Stimulated activated CD4-positive, alpha-beta T cell treated with anti-CD3 and anti-CD28 coated beads, Interleukin-1b, Interleukin-23, amount 100 ng/mL, for 4 hours (primary cell): ENCODE measurements at regions not wholly inside any gene's neighbourhood (a gene's known extent, or its start where the extent isn't known, plus 50 kb on each side); places are given as distances from the start of the nearest gene placed in this dataset.

Source experiments
- DNase-seq, 2 donors: peaks; one replicate each; pipeline ENCODE4 v3.0.0-alpha.2; 2020; ENCODE audit warnings: low read depth in 2 of 2

DNA sequence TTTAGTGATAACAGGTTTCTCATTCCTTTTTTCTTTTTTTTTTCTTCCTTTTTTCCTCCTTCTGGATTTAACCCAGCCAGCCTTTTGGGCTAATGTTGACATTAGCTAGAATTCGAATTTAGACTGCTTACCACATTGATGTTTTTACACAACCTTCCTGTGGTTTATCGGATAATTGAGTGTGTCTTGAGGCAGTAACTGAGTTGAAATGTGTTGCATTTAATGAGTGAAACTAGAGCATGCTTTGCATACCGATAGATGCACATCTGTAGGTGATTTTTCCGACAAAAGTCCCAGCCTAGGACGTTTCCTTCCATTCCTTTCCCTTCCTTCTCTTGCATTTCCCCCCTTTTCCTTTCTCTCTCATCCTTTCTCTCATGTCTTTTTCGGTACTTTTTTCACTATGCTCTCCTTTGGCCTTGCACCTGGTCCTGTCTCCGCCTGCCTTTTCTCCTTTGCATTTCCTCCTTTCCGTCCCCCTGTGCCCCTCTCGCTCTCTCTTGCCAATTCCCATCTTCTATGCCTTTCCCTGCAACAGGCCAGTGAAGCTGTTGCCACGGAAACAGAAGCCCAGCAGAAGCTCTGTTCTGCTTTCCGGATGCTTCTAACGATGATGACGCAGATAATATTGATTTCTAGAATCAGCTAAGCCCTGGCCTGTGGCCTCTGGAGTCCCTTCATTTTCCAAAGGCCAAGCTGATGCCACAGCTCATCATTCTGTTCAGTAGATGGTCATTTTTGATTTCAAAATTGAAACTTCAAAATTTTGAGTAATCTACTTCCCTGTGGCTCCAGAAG is 76.1 kb downstream of the SLC25A47 start:
- DNase-seq, result no peak

GRCh38 chr14:100400115-100400514 is 77.0 kb downstream of the SLC25A47 start:
- DNase-seq, result no peak

DNA sequence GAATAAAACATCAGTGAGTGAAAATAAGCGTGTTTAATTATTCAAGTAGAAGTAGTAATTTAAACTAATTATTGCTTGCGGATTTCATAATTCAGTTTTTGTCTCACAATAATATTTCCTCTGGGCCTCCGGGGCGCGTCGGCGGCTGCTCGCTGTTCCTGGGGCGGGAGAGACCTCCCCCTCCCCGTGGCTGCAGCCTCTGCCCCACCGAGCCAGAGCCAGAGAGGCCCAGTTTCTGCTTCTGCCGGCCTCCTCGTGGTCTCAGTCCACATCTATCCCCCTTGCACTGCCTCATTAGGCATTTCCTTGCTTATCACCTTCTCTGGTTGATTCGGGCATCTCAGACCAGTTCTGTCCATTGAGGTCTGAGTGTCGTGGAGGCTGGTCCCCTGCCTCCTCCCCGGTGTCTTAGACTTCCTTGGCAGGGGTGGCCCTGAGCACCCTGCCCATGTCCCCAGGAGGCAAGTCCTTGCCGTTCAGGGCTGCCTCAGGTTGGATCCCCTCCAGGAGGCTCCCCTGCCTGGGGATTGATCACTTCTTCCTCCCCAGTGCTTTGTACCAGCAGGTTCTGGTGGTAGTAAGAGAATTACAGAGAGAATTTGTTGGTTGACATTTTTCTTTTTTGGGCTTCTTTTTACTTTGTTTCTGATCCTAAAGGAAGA is 78.0 kb downstream of the SLC25A47 start:
- no peak for DNase-seq

- no peak for DNase-seq
These were observed 78.7 kb downstream of the SLC25A47 start for GRCh38 chr14:100401792-100402191.

- no peak for DNase-seq
These were observed 79.5 kb downstream of the SLC25A47 start for GRCh38 chr14:100402631-100403030.

DNA sequence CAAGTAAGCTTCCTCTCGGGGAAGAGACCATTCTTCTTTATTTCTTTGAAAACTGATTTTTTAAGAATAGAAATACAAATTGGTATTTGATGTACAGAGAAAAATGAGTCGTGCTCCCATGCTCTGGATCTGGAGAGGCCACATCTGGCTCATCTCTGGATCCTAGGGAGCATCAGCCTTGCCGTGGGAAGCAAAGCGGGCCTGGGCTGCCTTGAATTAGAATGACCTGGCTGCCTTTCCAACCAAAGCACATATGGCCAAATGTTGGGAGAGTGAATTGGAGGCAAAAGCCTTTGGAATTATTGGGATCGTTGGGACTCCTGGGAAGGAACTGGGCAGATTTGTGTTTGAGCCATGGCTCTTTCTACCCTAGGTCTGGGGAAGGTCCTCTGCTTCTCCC is 80.0 kb downstream of the SLC25A47 start:
- no peak for DNase-seq

- DNase-seq, result no peak
These were observed 80.7 kb downstream of the SLC25A47 start for GRCh38 chr14:100403802-100404365.

- DNase-seq, result no peak
These were observed 81.3 kb downstream of the SLC25A47 start for GRCh38 chr14:100404419-100404818.

GRCh38 chr14:100405760-100406455 is 82.8 kb downstream of the SLC25A47 start:
- DNase-seq, result no peak

DNA sequence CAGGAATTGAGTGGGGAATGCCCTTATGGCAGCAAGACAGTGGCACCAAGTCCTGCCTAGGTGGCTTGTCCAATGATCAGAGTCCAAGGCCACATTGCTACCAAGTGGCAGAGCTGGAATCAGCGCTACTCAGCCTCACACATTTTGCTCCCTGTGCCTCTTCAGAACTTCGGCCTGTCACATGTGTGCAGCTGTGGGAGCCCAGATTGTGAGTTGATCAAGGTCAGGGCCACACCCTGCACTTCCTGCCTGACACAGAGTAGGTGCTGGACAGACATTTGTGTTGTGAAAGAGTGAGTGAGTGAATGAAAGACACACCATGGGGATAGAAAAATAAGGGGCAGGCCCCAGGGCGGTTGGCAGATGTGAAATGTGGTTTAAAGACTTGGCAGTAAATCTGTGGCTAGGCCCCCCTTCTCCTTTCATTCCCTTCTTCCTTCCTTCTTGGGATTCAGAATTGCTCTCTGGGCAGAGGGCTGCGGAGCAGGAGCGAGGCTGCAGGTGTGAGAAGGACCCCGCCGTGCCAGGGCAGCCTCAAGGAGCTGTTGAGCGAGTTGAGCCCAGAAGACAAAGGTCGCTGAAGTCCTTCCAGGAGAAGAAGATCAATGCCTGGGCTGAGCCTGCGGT is 83.5 kb downstream of the SLC25A47 start:
- no peak for DNase-seq

DNA sequence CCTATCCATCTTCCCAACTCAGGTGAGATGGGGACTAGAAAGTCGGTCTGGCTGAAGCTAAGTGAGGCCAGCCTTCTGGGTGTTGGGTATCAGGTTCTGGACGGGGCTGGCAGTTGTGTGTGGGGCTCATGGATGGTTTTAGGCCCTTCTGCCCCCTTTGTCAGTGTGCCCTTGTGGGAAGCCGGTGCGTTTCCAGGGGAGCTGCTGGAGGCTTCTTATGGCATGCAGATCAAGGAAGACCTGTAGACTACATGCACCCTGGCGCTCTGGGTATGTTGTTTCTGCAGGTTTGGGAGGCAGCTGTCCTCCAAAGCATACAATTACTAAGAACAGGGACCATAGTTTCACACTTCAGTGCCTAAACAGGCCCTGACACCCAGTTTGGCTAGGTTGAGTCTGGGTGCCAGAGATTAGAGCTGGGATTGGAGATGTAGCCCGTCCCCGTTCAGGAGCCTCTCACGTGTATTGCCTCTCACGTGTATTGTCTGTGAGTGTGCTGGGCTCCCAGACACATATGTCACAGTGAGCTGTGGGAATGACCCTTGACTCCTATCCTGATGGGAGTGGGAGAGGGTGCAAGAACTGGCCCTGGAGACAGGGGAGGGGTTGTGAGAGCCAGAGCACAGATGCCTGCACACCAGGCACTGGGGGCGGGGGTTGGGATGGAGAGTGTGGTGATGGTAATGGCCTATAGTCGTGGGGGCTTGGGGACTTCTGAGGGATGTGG is 84.4 kb downstream of the SLC25A47 start:
- DNase-seq, result no peak

- DNase-seq, result no peak
These were observed 85.3 kb downstream of the SLC25A47 start for GRCh38 chr14:100408350-100409002.

- no peak for DNase-seq
These were observed 85.8 kb downstream of the SLC25A47 start for GRCh38 chr14:100409003-100409360.

DNA sequence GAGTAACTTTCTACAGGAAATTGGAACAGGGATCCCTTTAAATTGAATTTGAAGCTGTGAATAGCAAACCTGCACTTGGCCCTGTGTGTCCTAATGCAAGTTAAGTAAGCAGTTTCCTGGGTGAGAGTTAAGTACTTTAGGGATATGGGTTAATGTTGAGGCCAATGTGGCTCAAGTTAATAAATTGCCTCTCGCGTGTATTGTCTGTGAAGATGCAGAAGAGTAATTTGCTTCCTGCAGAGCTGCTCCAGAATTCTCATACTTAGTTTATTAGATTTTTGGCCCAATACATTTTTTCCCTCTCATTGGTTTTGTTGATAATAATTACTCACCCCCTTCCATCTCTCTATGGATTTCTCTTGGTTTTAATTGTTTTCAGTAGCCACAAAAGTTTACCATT is 86.5 kb downstream of the SLC25A47 start:
- DNase-seq, result no peak

DNA sequence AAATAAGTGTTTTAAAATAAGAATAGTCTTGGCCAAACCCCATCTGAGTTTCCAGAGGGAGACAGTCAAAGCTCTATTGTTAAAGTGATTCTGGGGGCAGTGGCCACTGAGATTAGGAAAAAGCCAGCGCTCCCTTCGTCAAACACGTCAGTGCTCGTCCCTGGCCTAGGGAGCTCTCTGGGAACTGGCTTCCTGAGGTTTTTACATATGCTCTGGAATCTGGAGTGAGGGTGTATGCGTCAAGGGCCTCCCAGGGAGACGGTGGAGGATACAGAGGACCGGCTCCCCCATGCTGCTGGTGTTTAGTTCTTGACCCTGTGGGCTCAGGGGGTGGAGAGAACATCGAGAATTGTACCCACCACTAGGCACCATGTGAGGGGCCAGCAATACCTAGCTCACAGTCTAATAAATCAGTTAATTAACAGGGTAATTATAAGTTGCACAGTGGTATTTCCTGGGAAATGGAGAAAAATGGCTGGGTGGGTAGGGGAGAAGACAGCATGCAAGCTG is 87.0 kb downstream of the SLC25A47 start:
- no peak for DNase-seq

GRCh38 chr14:100413699-100414098 is 90.6 kb downstream of the SLC25A47 start:
- no peak for DNase-seq

- no peak for DNase-seq
These were observed 92.1 kb downstream of the SLC25A47 start for GRCh38 chr14:100415226-100415625.

- DNase-seq, result no peak
These were observed 93.0 kb downstream of the SLC25A47 start for GRCh38 chr14:100416081-100416680.

- no peak for DNase-seq
These were observed 94.1 kb downstream of the SLC25A47 start for GRCh38 chr14:100416921-100417860.
